GM23248 (cell line): ENCODE measurements at regions not wholly inside any gene's neighbourhood (a gene's known extent, or its start where the extent isn't known, plus 50 kb on each side); places are given as distances from the start of the nearest gene placed in this dataset.
"Not testable (repeated sequence)": the region's sequence is repeated elsewhere in the genome, so short reads cannot be mapped to it uniquely, and the experiment has no call there.

Experiments
- DNase-seq: peaks from one replicate; pipeline ENCODE4 v3.0.0-alpha.2; 2015
- H2AFZ ChIP-seq: fragments of 200-600 bp; sonication (generic); 2 replicates; pipeline ENCODE4 v1.6.1; 2016; ENCODE audit warnings: antibody characterized with exemption
- H3F3A ChIP-seq: fragments of 200-600 bp; sonication (generic); 2 replicates; pipeline ENCODE4 v1.6.1; 2016; ENCODE audit warnings: mild to moderate bottlenecking, antibody characterized with exemption, mixed run types; ENCODE audit not compliant: insufficient read depth
- H3K27ac ChIP-seq: fragments of 200-600 bp; sonication (generic); 2 replicates; pipeline ENCODE4 v1.5.1; 2016; ENCODE audit warnings: mild to moderate bottlenecking
- H3K27me3 ChIP-seq: fragments of 200-600 bp; sonication (generic); replicated peaks from 2 replicates; pipeline ENCODE4 v1.6.1; 2016; ENCODE audit warnings: mild to moderate bottlenecking; ENCODE audit not compliant: insufficient read depth
- H3K36me3 ChIP-seq: fragments of 200-600 bp; sonication (generic); 2 replicates; pipeline ENCODE4 v1.6.1; 2016; ENCODE audit warnings: low read depth, mild to moderate bottlenecking
- H3K4me1 ChIP-seq: fragments of 200-600 bp; sonication (generic); 2 replicates; pipeline ENCODE4 v1.6.1; 2016; ENCODE audit warnings: mild to moderate bottlenecking; ENCODE audit not compliant: insufficient read depth
- H3K4me2 ChIP-seq: fragments of 200-600 bp; sonication (generic); one replicate; pipeline ENCODE4 v1.6.1; 2016; ENCODE audit warnings: mild to moderate bottlenecking; ENCODE audit not compliant: unreplicated experiment
- H3K4me3 ChIP-seq: fragments of 200-600 bp; sonication (generic); 2 replicates; pipeline ENCODE4 v1.5.1; 2016; ENCODE audit warnings: mild to moderate bottlenecking
- H3K79me2 ChIP-seq: fragments of 200-600 bp; sonication (generic); 2 replicates; pipeline ENCODE4 v1.6.1; 2016; ENCODE audit warnings: mild to moderate bottlenecking; ENCODE audit not compliant: insufficient read depth
- H3K9ac ChIP-seq: fragments of 200-600 bp; sonication (generic); 2 replicates; pipeline ENCODE4 v1.6.1; 2016; ENCODE audit warnings: mild to moderate bottlenecking
- H3K9me2 ChIP-seq: fragments of 200-600 bp; sonication (generic); 2 replicates; pipeline ENCODE4 v1.6.1; 2016; ENCODE audit warnings: mixed run types, mild to moderate bottlenecking, moderate library complexity; ENCODE audit not compliant: insufficient read depth
- H3K9me3 ChIP-seq: fragments of 200-600 bp; sonication (generic); one replicate; pipeline ENCODE4 v1.6.1; 2017; ENCODE audit warnings: low read depth
- H4K20me1 ChIP-seq: fragments of 200-600 bp; sonication (generic); 2 replicates; pipeline ENCODE4 v1.6.0; 2016; ENCODE audit not compliant: insufficient read depth
- EZH2 ChIP-seq: fragments of 200-600 bp; sonication (generic); IDR thresholded peaks from 2 replicates; pipeline ENCODE4 v1.6.1; 2018; ENCODE audit warnings: antibody characterized with exemption, mild to moderate bottlenecking; ENCODE audit not compliant: insufficient read depth, poor library complexity, severe bottlenecking
- EZH2phosphoT487 ChIP-seq: fragments of 200-600 bp; sonication (generic); IDR thresholded peaks from 2 replicates; pipeline ENCODE4 v1.6.1; 2018; ENCODE audit warnings: antibody characterized with exemption, moderate library complexity, mild to moderate bottlenecking, low read depth; ENCODE audit not compliant: insufficient read depth
- WGBS, 2 experiments: methylation state at CpG; one replicate each; pipeline ENCODE4 v1.1.6; 2015 to 2017; ENCODE audit warnings: low lambda C conversion rate in 2 of 2, low coverage in 1 of 2; ENCODE audit errors: missing lambda C conversion rate in 2 of 2; 5-methylcytosine and 5-hydroxymethylcytosine counted together
- in situ Hi-C: fragments of 300-500 bp; cut with MboI; formaldehyde crosslinking; loops from 2 replicates; pipeline ENCODE4 v1.15.0; 2020

- no peak overlapping the region for H3K4me2 ChIP-seq
- in situ Hi-C loops: no loop called here
- no peaks in the 10 kb centered on the region for H3F3A ChIP-seq
- H3K9me2 ChIP-seq: no peaks in the 10 kb centered on the region
- H3K4me1 ChIP-seq: no peaks in the 10 kb centered on the region
- no peaks in the 10 kb centered on the region for H3K79me2 ChIP-seq
- TF ChIP-seq EZH2phosphoT487 (no peak), EZH2 (no peak)
- H3K4me3 ChIP-seq: no peak overlapping the region
- H4K20me1 ChIP-seq: no peaks in the 10 kb centered on the region
- no peaks in the 10 kb centered on the region for H3K9me3 ChIP-seq
- H3K27me3 ChIP-seq: no peaks in the 10 kb centered on the region
- no peaks in the 10 kb centered on the region for H3K36me3 ChIP-seq
- no peak overlapping the region for H2AFZ ChIP-seq
- no peak overlapping the region for H3K27ac ChIP-seq
- no peak overlapping the region for H3K9ac ChIP-seq
- no peak for DNase-seq
- WGBS, 2 experiments: 49 to 50% methylated on average over 7 of the region's 7 CpGs
These were observed 469.1 kb downstream of the KCNJ18 start for GRCh38 chr17:22161376-22161775.

GRCh38 chr17:22171631-22172030, 479.3 kb downstream of the KCNJ18 start:
- DNase-seq: no peak
- no peak overlapping the region for H3K27ac ChIP-seq
- 5% methylated on average over 7 of the region's 7 CpGs for WGBS, 2 experiments
- no peak overlapping the region for H3K4me2 ChIP-seq
- no peaks in the 10 kb centered on the region for H3K9me3 ChIP-seq
- H3K9me2 ChIP-seq: no peaks in the 10 kb centered on the region
- no peaks in the 10 kb centered on the region for H3K27me3 ChIP-seq
- TF ChIP-seq EZH2: no peak
- no peak for TF ChIP-seq EZH2phosphoT487
- H3F3A ChIP-seq: no peaks in the 10 kb centered on the region
- in situ Hi-C loops: no loop called here
- H3K79me2 ChIP-seq: no peaks in the 10 kb centered on the region
- no peaks in the 10 kb centered on the region for H3K4me1 ChIP-seq
- H3K4me3 ChIP-seq: no peak overlapping the region
- no peaks in the 10 kb centered on the region for H3K36me3 ChIP-seq
- no peaks in the 10 kb centered on the region for H4K20me1 ChIP-seq
- H3K9ac ChIP-seq: no peak overlapping the region
- H2AFZ ChIP-seq: no peak overlapping the region

- no peaks in the 10 kb centered on the region for H3K79me2 ChIP-seq
- in situ Hi-C loops: no loop called here
- H3K4me1 ChIP-seq: no peaks in the 10 kb centered on the region
- WGBS, 2 experiments: 7 to 11% methylated on average over 2 of the region's 2 CpGs
- no peak overlapping the region for H2AFZ ChIP-seq
- no peak overlapping the region for H3K27ac ChIP-seq
- H3K4me3 ChIP-seq: no peak overlapping the region
- H3K9me2 ChIP-seq: no peaks in the 10 kb centered on the region
- DNase-seq: no peak
- TF ChIP-seq EZH2: no peak
- no peak for TF ChIP-seq EZH2phosphoT487
- H3K9ac ChIP-seq: no peak overlapping the region
- no peak overlapping the region for H3K4me2 ChIP-seq
- no peaks in the 10 kb centered on the region for H3F3A ChIP-seq
- no peaks in the 10 kb centered on the region for H3K9me3 ChIP-seq
- H3K36me3 ChIP-seq: no peaks in the 10 kb centered on the region
- H4K20me1 ChIP-seq: no peaks in the 10 kb centered on the region
- H3K27me3 ChIP-seq: no peaks in the 10 kb centered on the region
These were observed 500.8 kb downstream of the KCNJ18 start for GRCh38 chr17:22193113-22193512.

GRCh38 chr17:22200187-22200586, 507.9 kb downstream of the KCNJ18 start:
- DNase-seq, H3K9me3 ChIP-seq, H3K4me1 ChIP-seq, H3F3A ChIP-seq, H3K9me2 ChIP-seq, H3K27me3 ChIP-seq, H2AFZ ChIP-seq, H3K4me2 ChIP-seq, H3K4me3 ChIP-seq, in situ Hi-C loops, H3K9ac ChIP-seq, H4K20me1 ChIP-seq, H3K27ac ChIP-seq, H3K79me2 ChIP-seq, H3K36me3 ChIP-seq: not testable (repeated sequence)
- 47 to 70% methylated on average over 2 of the region's 2 CpGs for WGBS, 2 experiments

GRCh38 chr17:22202702-22203101, 510.4 kb downstream of the KCNJ18 start:
- H4K20me1 ChIP-seq: no peaks in the 10 kb centered on the region
- no peak for TF ChIP-seq EZH2
- TF ChIP-seq EZH2phosphoT487: no peak
- H3K27me3 ChIP-seq: no peaks in the 10 kb centered on the region
- H3K27ac ChIP-seq: no peak overlapping the region
- H3K4me2 ChIP-seq: no peak overlapping the region
- no peak overlapping the region for H3K9ac ChIP-seq
- no peaks in the 10 kb centered on the region for H3K79me2 ChIP-seq
- H2AFZ ChIP-seq: no peak overlapping the region
- in situ Hi-C loops: no loop called here
- no peak overlapping the region for H3K4me3 ChIP-seq
- 67 to 69% methylated on average over 20 of the region's 20 CpGs for WGBS, 2 experiments
- H3K4me1 ChIP-seq: no peaks in the 10 kb centered on the region
- H3F3A ChIP-seq: no peaks in the 10 kb centered on the region
- no peaks in the 10 kb centered on the region for H3K9me2 ChIP-seq
- H3K36me3 ChIP-seq: no peaks in the 10 kb centered on the region
- DNase-seq: no peak
- no peaks in the 10 kb centered on the region for H3K9me3 ChIP-seq
